GM18951 (cell line): ENCODE measurements at regions not wholly inside any gene's neighbourhood (a gene's known extent, or its start where the extent isn't known, plus 50 kb on each side); places are given as distances from the start of the nearest gene placed in this dataset.

Source experiments
- POLR2A ChIP-seq: IDR thresholded peaks from 4 replicates; pipeline ENCODE4 v1.6.1; 2011; ENCODE audit warnings: mild to moderate bottlenecking; ENCODE audit not compliant: insufficient read length, insufficient read depth; ENCODE audit errors: extremely low read depth
- in situ Hi-C: fragments of 300-500 bp; cut with MboI; formaldehyde crosslinking; loops from one replicate; pipeline ENCODE4 v1.12.0; 2022; ENCODE audit warnings: low sequenced_read_pairs, mixed read lengths, inconsistent platforms; ENCODE audit not compliant: unreplicated experiment

DNA sequence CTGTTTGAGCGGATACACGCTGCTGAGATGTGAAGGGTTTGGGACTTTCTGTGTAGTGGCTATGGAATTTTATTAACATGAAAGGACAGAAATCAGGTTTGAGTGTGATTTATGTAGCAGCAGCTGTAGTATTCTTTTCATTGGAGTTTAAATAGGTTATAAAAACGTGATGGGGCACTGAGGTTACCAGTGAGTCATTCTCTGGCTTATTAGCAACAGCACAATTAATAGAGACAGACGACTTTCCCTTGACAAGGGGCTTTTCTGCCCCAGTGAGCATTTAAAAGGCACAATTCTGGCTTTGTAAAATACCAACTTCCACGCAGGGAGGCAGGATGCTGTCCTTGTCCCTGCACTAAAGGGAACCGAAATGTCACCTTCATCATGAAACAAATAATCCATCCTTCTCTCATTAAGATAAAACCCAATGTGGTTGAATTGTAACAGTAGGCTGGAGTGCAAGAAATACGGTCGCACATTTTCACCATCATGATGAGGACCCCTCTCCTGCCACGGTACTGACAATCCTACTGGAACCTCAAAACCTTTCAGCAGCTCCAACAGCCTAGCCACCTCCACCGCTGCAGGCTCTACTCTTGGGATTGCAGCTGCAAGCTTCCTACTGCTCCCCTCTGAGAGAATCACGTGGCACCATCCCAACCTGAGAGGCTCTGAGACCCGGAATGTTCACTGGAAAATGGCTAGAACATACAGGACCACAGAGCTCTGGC, 293.9 kb downstream of the IRX1 start:
- TF ChIP-seq POLR2A: no peak
- in situ Hi-C loops: no loop called here

DNA sequence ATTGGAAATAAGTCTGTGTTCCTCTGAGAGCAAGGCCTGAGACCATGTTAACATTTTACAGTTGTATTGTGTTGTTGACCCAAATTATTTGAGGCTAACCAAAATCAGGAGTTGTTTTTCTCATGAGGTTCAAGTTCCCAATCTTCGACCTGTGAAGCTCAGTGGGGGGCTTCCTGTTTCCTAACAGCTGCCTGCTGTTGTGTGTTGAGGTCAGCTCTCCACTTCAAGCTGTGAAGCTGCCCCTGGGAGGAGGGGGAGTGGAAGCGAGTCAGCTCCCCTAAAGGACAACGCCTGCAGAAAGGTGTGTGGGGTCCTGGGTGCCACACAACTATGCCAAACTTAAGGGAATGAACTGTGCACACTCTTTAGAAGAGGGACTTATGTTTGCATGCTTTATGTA, 295.5 kb downstream of the IRX1 start:
- in situ Hi-C loops: no loop called here
- no peak for TF ChIP-seq POLR2A

GRCh38 chr5:3893527-3893926, 297.9 kb downstream of the IRX1 start:
- TF ChIP-seq POLR2A: no peak
- in situ Hi-C loops: no loop called here

- in situ Hi-C loops: no loop called here
- no peak for TF ChIP-seq POLR2A
Observed at GRCh38 chr5:3893975-3894374, 298.3 kb downstream of the IRX1 start.

- in situ Hi-C loops: loop anchor here (5.0 kb wide), 1 partner anchor 289 kb away; no protein-coding TSS in a partner anchor
- TF ChIP-seq POLR2A: no peak
Observed at GRCh38 chr5:3896098-3896497, 300.5 kb downstream of the IRX1 start.

GRCh38 chr5:3899093-3899492, 303.5 kb downstream of the IRX1 start:
- no peak for TF ChIP-seq POLR2A
- in situ Hi-C loops: loop anchor here (5.0 kb wide), 1 partner anchor 292 kb away; no protein-coding TSS in a partner anchor

DNA sequence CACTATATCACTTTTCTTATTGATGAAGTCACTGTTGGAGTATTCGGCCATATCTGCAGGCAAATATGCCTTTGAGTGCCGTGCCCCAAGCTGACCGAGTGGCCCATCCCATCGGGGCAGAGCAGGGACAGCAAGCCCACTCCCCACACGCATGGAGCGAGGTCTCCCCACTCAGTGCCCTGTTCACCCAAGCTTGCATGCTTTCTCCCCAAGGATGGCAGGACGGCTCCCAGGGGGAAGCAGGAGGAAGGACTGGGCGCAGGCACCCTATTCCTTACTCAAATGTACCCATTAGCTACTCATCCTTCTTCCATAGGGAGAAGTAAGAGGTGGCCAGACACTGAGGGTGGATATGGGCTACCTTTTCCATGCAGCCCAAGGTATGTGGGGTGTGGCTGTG, 309.0 kb downstream of the IRX1 start:
- in situ Hi-C loops: no loop called here
- no peak for TF ChIP-seq POLR2A

GRCh38 chr5:3905031-3905430, 309.4 kb downstream of the IRX1 start:
- TF ChIP-seq POLR2A: no peak
- in situ Hi-C loops: no loop called here

DNA sequence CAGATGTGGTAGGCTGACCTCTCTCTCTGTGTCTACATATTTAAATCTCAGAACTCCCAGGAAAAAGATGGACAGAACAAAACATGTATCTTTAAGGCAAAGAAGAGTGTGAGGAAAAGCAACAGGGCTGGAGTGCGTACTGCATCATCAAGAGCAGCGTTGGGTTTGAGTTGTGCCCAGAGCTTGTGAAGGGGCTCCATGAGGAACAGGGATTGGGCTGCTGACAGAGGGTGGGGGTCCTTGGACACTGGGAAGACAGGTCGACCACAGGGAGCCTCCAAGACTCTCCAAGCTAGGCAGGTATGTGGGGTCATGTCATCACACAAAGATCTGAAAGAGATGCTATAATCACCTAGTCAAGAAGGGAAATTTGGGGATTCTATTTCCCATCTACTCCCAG, 309.9 kb downstream of the IRX1 start:
- TF ChIP-seq POLR2A: no peak
- in situ Hi-C loops: no loop called here

- in situ Hi-C loops: no loop called here
- no peak for TF ChIP-seq POLR2A
Observed at GRCh38 chr5:3911111-3911510, 315.5 kb downstream of the IRX1 start.

DNA sequence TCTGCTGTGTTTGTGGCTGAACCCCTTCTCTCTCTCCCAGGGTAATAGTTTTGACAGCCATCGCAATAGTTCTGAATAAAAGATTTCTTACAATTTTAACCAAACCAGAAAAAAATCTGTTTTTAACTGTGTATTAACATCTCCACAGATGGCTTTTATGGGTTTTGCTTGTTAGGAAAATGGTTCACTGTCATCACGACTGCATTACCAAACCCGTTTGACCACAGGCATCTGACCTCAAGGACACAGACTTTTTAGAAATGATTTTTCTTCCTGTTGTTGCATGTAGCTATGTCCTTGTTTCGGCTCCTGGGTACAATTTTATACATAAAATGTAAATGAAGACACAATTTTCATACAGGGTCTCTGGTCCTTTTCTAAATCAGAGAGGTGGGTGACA, 316.1 kb downstream of the IRX1 start:
- in situ Hi-C loops: no loop called here
- TF ChIP-seq POLR2A: no peak

DNA sequence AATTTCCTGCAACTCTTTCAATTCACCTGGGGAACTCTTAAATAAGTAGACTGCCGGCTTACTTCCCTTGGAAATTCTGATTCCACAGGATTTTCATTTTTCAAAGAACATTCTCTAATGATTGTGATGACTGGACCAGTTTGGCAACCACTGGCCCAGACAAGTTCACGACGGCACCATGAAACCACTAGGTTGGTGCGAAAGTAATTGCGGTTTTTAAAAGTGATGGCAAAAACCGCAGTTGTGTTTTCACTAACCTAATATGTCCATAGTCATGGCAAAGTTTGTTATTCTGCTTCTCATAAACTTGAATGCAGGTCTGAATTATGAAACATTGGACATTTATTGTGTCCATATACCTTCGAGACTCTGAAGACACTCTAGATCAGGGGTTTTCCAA, 317.2 kb downstream of the IRX1 start:
- TF ChIP-seq POLR2A: no peak
- in situ Hi-C loops: no loop called here

GRCh38 chr5:3913279-3913678, 317.6 kb downstream of the IRX1 start:
- in situ Hi-C loops: no loop called here
- TF ChIP-seq POLR2A: no peak

- no peak for TF ChIP-seq POLR2A
Observed at GRCh38 chr5:3925022-3925421, 329.4 kb downstream of the IRX1 start.

DNA sequence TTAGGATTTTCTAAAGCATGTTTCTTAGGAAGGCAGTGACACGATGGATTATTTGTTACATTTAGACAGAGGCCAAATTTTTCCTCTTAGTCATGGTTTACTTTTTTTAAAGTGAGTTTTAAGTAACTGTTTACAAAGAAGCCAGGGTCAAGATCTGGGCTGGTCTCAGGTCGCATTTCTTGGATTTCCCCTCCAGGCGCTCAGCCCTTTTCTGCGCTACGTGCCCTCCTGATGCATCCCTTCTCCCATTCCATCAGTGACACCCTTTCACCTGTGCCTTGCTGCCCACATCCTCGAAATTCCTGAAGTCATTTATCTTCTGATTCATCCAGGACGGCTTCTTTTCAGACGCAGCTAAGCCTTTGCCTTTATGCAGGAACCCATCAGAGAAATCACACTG, 330.3 kb downstream of the IRX1 start:
- in situ Hi-C loops: no loop called here
- TF ChIP-seq POLR2A: no peak

More at GRCh38 chr5:3925022-3925421, 329.4 kb downstream of the IRX1 start:
- in situ Hi-C loops: no loop called here

- in situ Hi-C loops: no loop called here
Observed at GRCh38 chr5:3929799-3930198, 334.2 kb downstream of the IRX1 start.

More at GRCh38 chr5:3929799-3930198, 334.2 kb downstream of the IRX1 start:
- no peak for TF ChIP-seq POLR2A
